ENCODE measurements at regions not wholly inside any gene's neighbourhood (a gene's known extent, or its start where the extent isn't known, plus 50 kb on each side); places are given as distances from the start of the nearest gene placed in this dataset.
"Not testable (repeated sequence)": the region's sequence is repeated elsewhere in the genome, so short reads cannot be mapped to it uniquely, and the experiment has no call there.

DNA sequence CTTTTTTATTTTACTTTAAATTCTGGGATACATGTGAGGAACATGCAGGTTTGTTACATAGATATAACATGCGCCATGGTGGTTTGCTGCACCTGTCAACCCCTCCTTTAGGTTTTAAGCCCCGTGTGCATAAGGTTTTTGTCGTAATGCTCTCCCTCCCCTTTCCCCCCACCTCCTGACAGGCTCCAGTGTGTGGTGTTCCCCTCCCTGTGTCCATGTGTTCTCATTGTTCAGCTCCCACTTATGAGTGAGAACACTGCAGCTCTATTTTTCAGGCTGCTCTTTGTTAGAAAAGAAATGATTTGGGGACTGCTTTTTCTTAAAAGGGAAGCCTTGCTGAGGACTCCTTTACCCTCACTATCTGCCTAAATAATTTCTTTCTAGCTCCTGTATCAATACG lies 430.2 kb upstream of the TMEM132C start:
- DNase-seq (ENCODE audit: low read depth): not testable (repeated sequence)

DNA sequence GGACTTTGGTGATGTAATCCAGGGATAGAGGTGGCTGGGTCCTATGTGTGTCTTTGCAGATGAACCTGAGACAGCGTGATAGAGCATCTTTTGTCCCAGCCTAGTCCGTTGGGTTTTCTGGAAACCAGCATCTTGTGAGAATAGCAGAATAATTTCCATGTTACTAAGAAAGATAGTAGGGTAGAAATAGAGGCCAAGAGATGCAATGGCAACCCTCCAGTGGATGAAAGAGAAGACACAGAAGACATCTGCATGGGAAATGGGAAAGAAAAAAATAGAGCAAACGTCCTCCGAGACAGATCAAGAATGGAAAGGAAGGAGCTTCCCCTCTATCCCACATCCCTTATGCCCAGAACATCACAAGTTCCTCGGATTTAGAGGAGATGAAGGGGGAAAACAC lies 409.3 kb upstream of the TMEM132C start:
- DNase-seq (ENCODE audit: low read depth): no peak

DNA sequence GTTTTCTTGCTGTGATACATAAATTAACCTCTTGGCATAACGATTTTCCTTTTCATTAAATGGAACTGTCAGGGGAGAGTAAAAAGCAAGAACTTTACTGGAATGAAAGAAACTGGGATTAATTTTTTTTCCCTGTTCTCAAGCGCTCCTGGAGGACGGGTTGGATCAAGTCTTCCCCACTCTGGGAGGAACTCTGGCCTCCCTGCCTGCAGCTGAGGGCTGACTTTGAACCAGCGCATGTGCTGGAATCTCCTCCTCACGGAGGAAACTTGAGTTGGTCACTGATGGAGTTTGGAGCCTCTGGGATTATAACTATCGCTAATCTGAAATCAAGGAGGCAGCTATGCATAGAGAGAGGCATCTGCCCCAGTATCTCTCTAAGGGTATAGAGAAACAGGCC lies 406.4 kb upstream of the TMEM132C start:
- DNase-seq (ENCODE audit: low read depth): no peak

DNA sequence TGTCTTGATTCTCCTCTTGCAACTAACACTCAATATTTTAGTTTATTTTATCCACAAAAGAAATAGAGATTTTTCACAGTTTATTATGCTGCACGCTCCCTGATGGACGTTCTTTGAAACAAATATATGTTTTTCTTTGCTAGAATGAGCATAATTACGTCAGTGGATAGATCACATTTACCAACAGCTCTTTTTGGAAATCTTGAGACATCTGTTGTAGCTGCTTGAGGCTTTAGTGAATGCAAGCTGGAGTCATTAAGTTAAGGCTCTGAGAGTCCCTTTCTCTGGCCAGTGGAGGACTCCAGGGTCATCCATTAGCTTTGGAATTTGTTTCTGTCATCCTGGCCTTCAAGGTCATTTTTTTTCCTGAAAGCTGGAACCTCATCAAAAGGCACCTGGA lies 405.6 kb upstream of the TMEM132C start:
- DNase-seq (ENCODE audit: low read depth): no peak

DNA sequence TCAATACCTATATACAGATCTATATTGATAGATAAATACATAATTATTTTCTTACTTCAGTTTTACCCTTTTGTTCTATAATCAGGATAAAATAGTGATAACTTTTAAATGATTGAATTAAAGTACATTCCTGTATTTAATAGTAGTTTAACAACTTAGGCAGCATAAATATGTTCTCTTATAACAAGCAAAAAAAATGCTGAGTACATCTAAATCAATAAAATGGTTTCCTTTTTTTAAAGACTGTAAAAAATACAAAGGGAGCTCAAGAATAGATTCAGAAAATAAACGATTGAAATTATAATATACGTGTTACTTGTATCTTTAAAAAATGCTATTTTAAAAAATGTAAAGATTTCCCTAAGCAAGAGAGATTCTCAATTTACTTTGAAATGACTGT lies 393.7 kb upstream of the TMEM132C start:
- DNase-seq (ENCODE audit: low read depth): no peak

DNA sequence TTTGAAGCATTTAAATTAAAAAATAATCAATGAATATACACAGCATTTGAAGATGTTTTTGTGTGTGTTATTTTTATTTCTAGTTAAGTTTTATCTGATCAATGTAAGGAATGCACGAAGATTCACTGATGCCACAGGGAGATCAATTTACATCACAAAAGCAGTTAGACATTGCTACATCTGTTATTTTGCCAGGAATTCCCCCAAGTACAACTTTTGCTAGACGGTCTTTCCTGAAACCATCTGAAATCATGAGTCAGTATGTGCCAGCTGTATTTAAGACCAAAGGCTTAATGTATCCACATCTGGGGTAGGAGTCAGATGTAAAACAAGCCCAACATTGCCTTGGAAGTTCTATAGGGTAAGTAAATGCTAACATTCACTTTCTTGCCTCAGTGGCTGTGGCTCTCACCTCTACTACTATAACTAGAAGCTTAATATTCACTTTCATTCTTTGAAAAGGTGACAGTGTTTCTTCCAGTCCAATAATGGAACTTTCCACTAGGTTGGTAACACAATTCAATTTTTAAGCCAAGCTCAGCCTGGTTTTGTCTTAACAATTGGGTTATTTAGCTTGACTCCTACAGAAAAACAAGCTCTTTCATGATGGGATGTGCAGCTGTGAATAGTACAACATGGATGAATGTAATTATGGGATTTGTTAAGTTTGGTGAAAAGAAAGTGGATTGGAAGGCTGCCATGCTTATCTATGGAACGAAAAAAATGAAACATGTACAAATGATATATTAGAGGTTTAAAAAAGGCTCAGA lies 385.4 kb upstream of the TMEM132C start:
- DNase-seq (ENCODE audit: low read depth): no peak

DNA sequence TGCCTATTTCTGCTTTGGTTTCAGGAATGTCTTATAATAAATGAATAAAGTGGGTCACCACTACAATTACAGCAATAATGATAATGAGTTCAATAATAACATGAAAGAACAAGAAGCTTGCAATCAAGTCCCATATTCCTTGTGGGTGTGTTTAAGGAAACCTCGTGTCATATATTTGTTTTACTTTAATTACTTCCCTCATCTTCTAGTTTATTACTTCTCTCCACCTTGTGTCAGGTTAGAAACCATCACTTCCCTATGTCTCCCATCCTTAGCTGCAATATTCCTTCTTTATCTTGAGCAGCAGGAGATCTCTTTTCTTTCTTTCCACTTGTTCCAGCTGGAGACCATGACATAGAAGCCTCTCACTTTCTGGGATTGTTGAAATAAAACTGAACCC lies 384.0 kb upstream of the TMEM132C start:
- DNase-seq (ENCODE audit: low read depth): no peak

DNA sequence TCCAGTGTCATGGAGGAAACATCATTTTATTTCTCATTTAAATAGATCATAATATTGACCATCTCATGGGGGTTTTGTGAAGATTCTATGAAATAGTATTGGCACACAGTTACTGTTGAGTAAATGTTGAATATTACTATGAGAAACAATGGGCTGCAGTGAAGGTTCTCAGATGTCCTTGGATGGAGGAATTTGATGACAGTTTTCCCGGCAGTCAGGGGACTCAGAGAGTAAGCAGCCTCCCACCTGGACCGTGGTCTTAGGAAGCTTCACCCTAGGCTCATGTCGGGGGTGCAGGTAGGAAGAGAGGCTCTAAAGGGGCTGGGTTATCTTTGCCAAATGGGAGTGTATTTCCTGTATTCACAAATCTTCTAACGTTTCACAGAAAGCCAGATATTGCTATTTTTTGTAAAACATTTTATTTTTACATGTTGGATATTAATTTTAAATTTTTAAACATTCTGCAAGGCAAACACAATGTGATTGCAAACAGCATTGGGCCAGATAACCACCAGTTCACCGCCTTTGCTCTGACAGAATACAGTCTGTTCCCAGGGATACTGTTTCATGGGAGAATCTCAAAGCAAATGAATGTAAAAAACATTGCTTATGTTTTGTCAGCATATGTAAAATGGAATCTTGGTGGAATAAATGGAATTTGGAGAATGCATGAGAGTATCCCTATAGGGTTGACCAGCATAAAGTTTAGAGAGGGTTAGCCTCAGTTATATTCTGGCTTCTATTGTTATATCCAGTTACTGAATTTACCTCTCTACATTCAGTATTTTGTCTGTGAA lies 380.8 kb upstream of the TMEM132C start:
- DNase-seq (ENCODE audit: low read depth): no peak

DNA sequence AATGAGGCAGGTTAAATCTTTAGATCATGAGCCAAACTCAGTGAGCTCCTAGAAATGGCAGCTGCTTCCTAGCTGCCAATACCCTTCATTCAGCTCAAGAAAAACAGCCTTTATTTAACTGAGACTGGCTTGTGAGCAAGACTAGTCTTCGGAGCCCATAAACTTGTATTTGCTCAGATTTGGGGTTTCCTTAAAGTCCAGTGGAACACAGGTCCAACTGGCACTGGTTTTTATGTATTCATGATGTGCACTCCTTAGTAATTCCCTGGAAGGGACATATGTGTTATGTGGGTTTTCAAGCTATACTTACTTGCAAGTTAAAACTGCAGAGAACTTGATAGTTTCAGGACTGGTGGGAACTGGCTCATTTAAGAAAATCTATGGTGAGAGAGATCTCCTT lies 380.1 kb upstream of the TMEM132C start:
- no peak for DNase-seq (ENCODE audit: low read depth)

DNA sequence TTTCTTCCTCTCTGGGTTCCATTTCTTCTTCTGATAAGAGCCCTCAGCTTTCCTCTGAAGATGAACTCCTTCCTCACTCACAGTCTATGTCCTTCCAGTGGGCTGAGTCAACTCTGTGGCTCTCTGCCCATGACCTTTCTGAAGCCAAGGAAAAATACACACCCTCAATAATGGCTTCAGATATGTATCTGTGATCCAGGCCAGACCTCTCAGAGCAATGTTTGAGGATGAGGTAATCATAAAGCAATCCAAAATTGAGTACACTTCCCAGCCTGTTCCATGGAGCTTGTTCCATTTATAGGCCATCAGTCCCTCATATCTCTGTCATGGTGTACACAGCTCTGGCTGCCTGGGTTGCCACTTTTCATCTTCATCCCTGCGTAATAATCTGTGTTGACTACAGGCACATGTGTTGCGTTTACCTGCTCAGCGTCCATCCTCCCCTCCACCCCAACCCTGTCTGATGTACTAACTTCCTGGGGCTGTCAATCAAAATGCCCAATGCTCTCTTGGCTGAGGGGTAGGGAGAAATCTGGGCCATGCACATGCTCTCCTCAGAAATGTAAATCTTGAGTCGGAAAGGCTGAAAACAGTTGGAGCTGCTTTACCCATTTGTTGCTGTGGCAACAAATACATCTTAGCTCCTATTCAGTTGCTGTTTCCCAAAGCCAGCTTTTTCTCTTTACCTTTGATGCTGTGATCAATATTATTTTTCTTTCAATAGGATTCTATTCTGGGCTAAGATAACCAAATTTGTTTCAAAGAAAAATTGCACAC lies 377.8 kb upstream of the TMEM132C start:
- DNase-seq (ENCODE audit: low read depth): peak; percentile 81

DNA sequence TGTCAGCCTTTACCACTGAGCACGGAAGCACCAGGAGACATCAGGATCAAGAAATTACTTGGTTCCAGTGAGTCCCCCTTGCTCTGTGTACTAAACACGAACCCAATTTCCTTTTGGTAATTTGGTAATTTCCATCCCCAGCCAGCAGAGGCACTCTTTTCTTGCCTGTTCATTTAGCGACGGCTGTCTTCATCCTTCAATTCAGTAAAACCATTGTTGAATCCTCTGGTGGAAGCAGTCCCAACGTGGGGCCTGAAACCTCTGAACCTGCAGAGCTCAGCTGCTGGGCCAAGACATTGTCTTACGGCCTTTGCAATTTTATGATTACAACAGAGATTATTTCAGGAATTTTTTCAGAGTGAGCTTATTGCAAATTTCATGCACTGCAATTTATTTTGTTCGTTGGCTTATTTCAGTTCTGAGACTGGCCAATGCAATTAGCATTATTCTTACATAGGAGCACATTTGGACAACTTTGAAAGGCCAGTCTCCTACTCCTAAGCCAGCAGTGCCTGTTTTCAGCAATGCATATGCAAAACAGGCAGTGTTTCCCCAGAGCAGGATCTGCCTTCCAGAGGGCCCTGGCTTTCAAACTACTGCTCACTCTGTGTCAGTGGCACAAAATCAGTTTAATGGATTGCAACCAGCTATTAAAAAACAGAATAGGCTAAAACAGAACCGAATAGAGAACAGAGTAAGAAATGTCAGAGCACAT lies 372.9 kb upstream of the TMEM132C start:
- no peak for DNase-seq (ENCODE audit: low read depth)

DNA sequence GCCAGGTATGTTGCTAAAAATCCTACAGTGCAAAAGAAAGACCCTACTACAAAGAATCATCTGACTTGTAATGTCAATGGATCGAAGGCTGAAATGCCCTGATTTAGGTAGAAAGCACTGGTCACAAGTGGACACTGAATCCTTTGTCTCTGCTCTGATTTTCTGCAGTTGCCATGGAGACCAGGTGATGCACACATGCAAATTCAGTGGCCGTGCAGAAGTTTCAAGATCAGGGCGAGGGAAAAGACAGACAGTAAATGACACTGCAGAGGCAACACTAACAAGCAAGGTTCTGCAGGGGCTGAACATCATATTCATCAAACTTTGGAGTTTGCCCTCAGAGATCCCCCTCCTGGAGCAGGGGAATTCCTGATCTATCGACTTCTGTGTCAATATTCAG lies 370.3 kb upstream of the TMEM132C start:
- DNase-seq (ENCODE audit: low read depth): no peak

DNA sequence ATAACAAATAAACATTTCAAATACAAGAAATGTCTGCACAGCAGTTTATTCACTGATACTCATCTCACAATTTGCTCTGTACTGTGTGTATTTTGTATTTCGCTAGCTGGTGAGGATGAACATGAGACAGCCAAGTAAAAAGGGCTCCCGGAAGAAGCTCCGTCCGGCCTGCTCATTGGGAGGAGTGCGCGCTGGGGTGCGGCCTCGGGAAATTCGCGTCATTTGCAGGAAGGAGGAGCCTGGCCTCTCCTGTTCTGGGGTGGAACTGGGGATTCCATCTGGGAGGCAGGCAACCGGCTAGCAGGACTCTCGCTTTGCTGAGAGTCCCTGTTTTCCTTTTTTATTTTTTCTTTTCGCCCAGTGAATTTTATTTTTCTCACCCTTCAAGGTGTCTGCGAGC lies 368.4 kb upstream of the TMEM132C start:
- no peak for DNase-seq (ENCODE audit: low read depth)

DNA sequence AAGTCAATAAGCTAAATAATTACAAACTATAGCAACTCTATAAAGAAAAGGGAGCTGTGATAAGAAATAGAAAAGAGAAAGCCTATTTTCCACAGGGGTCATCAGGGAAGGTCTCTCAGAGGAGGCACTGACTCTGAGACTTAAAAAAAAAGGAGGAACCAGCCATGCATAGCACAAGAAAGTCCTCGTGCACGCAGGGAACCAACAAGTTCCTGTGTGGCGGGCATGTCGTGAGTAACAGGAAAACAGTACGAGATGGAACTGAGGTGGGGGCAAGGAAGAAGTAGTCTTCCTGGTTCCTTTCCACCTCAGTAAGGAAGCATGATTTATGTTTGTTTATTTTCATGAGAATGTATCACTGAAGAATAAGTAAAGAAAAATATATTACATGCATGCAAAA lies 367.0 kb upstream of the TMEM132C start:
- no peak for DNase-seq (ENCODE audit: low read depth)

DNA sequence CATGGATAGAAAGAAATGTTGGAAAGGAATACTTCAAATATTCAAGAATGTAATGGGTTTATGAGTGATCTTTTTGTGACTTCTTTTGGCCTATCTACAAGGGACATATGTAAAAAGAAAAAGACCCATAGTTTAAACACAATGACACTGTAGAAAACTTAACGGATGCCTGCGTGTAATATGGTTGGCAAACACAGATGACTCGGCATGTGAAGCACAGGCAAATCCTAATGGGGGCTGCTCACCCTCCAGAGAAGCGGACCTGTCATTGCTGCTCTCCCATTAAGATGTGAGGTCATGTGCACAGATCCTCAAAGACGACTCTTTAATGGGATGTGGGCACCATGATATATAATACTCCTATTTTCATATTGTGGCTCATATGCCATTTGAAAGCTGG lies 366.6 kb upstream of the TMEM132C start:
- DNase-seq (ENCODE audit: low read depth): no peak

DNA sequence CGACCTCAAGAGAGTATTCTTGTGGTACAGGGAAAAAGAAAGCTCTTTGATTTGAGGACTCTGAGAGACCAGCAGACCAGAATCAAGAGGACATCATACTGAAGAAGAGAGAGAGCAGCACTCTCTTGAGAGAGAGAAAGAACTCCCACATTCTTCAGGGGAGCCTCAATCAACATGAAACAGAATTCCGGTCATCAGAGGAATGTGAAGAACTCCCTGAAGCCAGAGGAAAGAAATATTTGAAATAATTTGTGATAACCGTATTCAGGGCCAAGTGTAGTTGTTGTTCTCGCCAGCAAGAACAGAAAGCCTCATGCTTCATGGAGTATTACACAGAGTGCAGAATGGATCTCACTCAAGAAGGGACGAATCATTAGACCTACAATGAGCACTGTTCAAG lies 363.8 kb upstream of the TMEM132C start:
- DNase-seq (ENCODE audit: low read depth): no peak

DNA sequence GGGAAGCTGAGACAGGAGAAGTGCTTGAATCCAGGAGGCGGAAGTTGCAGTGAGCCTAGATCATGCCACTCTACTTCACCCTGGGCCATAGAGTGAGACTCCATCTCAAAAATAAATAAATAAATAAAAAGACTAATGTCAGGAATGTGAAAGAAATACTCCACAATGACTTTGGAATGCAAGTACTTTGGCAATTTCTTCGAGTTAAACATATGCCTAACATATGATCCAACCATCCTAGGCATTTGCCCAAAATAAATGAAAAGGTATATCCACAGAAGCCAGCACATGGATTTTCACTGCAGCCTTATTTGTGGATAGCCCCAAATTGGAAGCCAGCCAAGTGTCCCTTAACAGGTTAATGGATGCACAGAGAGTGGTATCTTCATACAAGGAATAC lies 357.9 kb upstream of the TMEM132C start:
- DNase-seq (ENCODE audit: low read depth): no peak

DNA sequence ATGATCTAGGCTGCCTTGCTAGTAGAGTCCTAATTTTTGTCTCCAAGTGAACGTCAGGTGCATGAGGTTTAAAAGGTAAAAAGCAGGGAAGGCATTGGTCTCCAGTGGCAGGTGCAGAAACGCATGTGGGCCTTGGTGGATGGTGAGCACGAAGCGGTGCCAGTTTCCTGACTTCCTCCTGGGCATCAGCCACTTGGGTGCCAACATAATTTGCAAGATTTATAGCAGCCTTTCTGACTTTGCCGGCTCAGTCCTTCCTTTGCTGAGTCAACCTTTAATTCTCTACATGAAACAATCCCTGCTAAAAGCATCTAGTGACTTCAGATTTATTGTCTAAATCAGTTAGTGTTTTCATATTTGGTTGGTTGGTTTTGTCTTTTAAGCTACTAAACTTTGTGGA lies 355.7 kb upstream of the TMEM132C start:
- no peak for DNase-seq (ENCODE audit: low read depth)

DNA sequence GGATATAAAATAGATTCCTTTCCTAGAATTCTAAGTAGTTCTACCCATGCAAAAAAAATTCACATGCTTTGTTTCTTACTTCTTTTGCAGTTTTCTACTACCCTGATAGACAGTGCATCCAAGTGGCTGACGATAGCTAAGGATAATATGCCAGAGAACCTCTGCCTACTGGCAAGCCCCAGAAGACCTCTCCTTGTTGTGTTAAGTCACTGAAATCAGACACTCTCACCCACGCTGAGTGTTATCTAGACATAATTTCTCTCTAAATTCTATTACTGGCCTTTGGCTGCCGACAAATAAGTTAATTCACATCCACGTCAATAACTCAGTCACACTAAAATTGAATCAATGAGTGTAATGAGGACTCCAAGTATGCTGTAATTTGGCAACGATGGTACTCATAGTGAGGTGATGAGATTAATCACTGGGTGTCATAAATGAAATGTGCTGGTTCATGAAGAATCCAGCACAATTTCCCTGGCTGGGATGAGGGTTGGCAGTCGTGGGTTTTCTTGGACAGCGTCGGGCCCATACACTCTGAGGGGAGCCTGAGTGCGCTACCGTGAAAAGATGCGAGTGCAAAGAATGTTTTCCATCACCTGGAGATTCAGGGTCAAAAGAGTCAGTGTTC lies 354.8 kb upstream of the TMEM132C start:
- no peak for DNase-seq (ENCODE audit: low read depth)

DNA sequence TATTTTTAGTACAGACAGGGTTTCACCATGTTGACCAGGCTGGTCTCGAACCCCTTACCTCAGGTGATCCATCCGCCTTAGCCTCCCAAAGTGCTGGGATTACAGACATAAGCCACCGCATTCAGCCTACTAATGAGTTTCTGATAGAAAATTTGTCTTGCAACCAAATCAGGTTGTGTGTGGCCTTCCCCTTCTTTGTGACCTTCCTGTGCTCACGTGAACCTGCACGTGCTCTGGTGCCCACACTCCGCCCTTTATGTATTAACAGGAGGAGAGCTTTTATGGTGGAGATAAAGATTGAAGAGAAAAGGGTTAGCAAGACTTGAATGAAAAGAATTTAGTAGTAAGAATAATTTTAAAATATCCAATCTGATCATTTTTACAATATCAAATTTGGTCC lies 343.5 kb upstream of the TMEM132C start:
- DNase-seq (ENCODE audit: low read depth): no peak

DNA sequence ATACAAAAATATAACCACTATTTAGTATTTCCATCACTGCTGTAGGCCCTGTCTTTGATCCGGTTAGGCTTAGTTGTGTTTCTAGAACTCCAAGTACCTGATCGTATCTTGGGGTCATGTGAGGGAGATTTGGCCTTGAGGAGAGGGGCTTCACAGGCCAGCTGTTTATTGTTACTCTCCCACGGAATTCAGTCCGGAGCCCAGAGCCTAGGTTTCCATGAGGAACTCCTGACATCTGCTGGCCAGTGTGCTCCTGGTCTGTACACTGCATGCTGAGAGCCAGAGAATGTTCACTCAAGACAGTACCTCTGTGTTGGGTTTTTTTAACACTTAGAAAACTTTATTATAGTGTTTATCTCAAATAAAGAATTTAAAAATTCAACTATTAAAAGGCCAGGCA lies 341.0 kb upstream of the TMEM132C start:
- DNase-seq (ENCODE audit: low read depth): peak; percentile 41

DNA sequence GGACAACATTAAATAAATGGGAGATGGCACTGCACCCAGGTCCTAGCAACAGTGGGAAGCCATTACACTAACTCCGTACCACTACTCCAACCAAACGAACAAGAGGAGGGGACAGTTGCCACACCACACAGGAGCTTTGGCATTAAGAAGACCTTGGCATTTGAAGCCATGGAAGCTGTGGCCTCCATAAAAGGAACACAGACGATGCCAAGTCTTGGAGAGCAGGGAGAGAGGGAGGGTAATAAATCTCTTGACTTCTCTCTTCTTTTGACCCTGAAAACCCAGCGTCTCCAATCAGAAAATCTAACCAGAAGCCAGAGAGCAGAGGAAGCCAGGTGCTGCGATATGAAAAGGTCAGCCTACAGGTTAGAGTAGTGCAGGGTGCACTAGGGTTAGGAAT lies 338.8 kb upstream of the TMEM132C start:
- DNase-seq (ENCODE audit: low read depth): no peak
